Hepatocyte (in vitro differentiated cells): ENCODE measurements at regions not wholly inside any gene's neighbourhood (a gene's known extent, or its start where the extent isn't known, plus 50 kb on each side); places are given as distances from the start of the nearest gene placed in this dataset.

ENCODE experiments used
- DNase-seq: peaks from one replicate; pipeline ENCODE4 v3.0.0-alpha.2; 2016; ENCODE audit warnings: low spot score
- H2AFZ ChIP-seq: fragments of 200-600 bp; sonication (generic); 2 replicates; pipeline ENCODE4 v1.6.0; 2016; ENCODE audit warnings: antibody characterized with exemption, mild to moderate bottlenecking
- H3K27ac ChIP-seq: fragments of 200-600 bp; sonication (generic); 2 replicates; pipeline ENCODE4 v1.5.1; 2016; ENCODE audit warnings: mild to moderate bottlenecking
- H3K27me3 ChIP-seq: fragments of 200-600 bp; sonication (generic); 2 replicates; pipeline ENCODE4 v1.6.1; 2016
- H3K36me3 ChIP-seq: fragments of 200-600 bp; sonication (generic); replicated peaks from 2 replicates; pipeline ENCODE4 v1.5.1; 2016; ENCODE audit warnings: low read depth; ENCODE audit not compliant: insufficient read depth
- H3K4me1 ChIP-seq: fragments of 200-600 bp; sonication (generic); 2 replicates; pipeline ENCODE4 v1.5.1; 2016; ENCODE audit warnings: mild to moderate bottlenecking, moderate library complexity; ENCODE audit not compliant: insufficient read depth
- H3K4me2 ChIP-seq: fragments of 200-600 bp; sonication (generic); 2 replicates; pipeline ENCODE4 v1.6.0; 2016
- H3K4me3 ChIP-seq: fragments of 200-600 bp; sonication (generic); 2 replicates; pipeline ENCODE4 v1.5.1; 2016; ENCODE audit warnings: mild to moderate bottlenecking
- H3K79me2 ChIP-seq: fragments of 200-600 bp; sonication (generic); 2 replicates; pipeline ENCODE4 v1.6.0; 2017; ENCODE audit warnings: mild to moderate bottlenecking
- H3K9me2 ChIP-seq: fragments of 200-600 bp; sonication (generic); replicated peaks from 2 replicates; pipeline ENCODE4 v1.6.0; 2017; ENCODE audit warnings: mild to moderate bottlenecking; ENCODE audit not compliant: insufficient read depth
- H3K9me3 ChIP-seq: fragments of 200-600 bp; sonication (generic); 2 replicates; pipeline ENCODE4 v1.5.1; 2016; ENCODE audit warnings: low read depth, mild to moderate bottlenecking
- H4K20me1 ChIP-seq: fragments of 200-600 bp; sonication (generic); 2 replicates; pipeline ENCODE4 v1.6.0; 2016; ENCODE audit warnings: mild to moderate bottlenecking; ENCODE audit not compliant: insufficient read depth, poor library complexity, severe bottlenecking
- CTCF ChIP-seq: fragments of 200-600 bp; sonication (generic); IDR thresholded peaks from 2 replicates; pipeline ENCODE4 v1.5.1; 2016; ENCODE audit warnings: antibody characterized with exemption, mild to moderate bottlenecking; ENCODE audit not compliant: poor library complexity
- EZH2 ChIP-seq: fragments of 200-600 bp; sonication (generic); IDR thresholded peaks from 2 replicates; pipeline ENCODE4 v1.6.1; 2016; ENCODE audit warnings: antibody characterized with exemption, mild to moderate bottlenecking, borderline replicate concordance
- EZH2phosphoT487 ChIP-seq: fragments of 200-600 bp; sonication (generic); IDR thresholded peaks from one replicate; pipeline ENCODE4 v1.6.1; 2018; ENCODE audit warnings: antibody characterized with exemption, mild to moderate bottlenecking, low read depth, moderate library complexity; ENCODE audit not compliant: unreplicated experiment, severe bottlenecking
- WGBS: methylation state at CpG from one replicate; pipeline ENCODE4 v1.1.6; 2016; ENCODE audit warnings: low lambda C conversion rate; ENCODE audit errors: missing lambda C conversion rate; 5-methylcytosine and 5-hydroxymethylcytosine counted together

- Histone ChIP-seq H3K27ac (no peak overlapping the region), H3K79me2 (no peaks in the 10 kb centered on the region), H2AFZ (no peak overlapping the region), H3K9me3 (no peaks in the 10 kb centered on the region), H3K4me2 (no peak overlapping the region), H3K9me2 (no peaks in the 10 kb centered on the region), H3K27me3 (no peaks in the 10 kb centered on the region), H4K20me1 (no peaks in the 10 kb centered on the region), H3K36me3 (no peaks in the 10 kb centered on the region), H3K4me3 (no peak overlapping the region), H3K4me1 (peaks cover 3% of the 10 kb centered on the region)
- no peak for DNase-seq
- TF ChIP-seq CTCF (no peak), EZH2 (no peak), EZH2phosphoT487 (no peak)
- 53% methylated on average over 2 of the region's 2 CpGs for WGBS
Observed at GRCh38 chr2:183610724-183611123, 486.5 kb downstream of the NUP35 start.

GRCh38 chr2:183614799-183615435 lies 490.7 kb downstream of the NUP35 start:
- no peaks in the 10 kb centered on the region for H3K9me3 ChIP-seq

GRCh38 chr2:183623227-183623626 lies 499.0 kb downstream of the NUP35 start:
- Histone ChIP-seq H3K9me2 (no peaks in the 10 kb centered on the region), H3K4me3 (no peak overlapping the region), H3K27me3 (no peaks in the 10 kb centered on the region), H3K79me2 (no peaks in the 10 kb centered on the region), H3K27ac (no peak overlapping the region), H4K20me1 (no peaks in the 10 kb centered on the region), H3K36me3 (no peaks in the 10 kb centered on the region), H2AFZ (no peak overlapping the region), H3K9me3 (no peaks in the 10 kb centered on the region), H3K4me2 (no peak overlapping the region), H3K4me1 (no peaks in the 10 kb centered on the region)
- WGBS: 88% methylated on average over 1 of the region's 1 CpG
- DNase-seq: no peak
- TF ChIP-seq EZH2phosphoT487 (no peak), CTCF (no peak), EZH2 (no peak)

More at GRCh38 chr2:183614799-183615435, 490.7 kb downstream of the NUP35 start:
- Histone ChIP-seq H3K9me2 (no peaks in the 10 kb centered on the region), H3K4me3 (no peak overlapping the region), H2AFZ (no peak overlapping the region), H3K27ac (peak overlapping the region; percentile 15), H3K36me3 (no peaks in the 10 kb centered on the region), H3K79me2 (no peaks in the 10 kb centered on the region), H4K20me1 (no peaks in the 10 kb centered on the region), H3K27me3 (no peaks in the 10 kb centered on the region), H3K4me2 (no peak overlapping the region), H3K4me1 (no peaks in the 10 kb centered on the region)
- 67% methylated on average over 5 of the region's 5 CpGs for WGBS
- TF ChIP-seq CTCF (no peak), EZH2phosphoT487 (no peak), EZH2 (no peak)
- DNase-seq: peak; percentile 14
